Fibroblast of skin of left quadriceps (primary cell): ENCODE measurements at regions not wholly inside any gene's neighbourhood (a gene's known extent, or its start where the extent isn't known, plus 50 kb on each side); places are given as distances from the start of the nearest gene placed in this dataset.

ENCODE experiments used
- DNase-seq, 2 experiments: peaks; one replicate each; pipeline ENCODE4 v3.0.0-alpha.2; 2013; ENCODE audit warnings: low read depth in 2 of 2

GRCh38 chr12:42963988-42964387, 374.4 kb upstream of the PRICKLE1 start:
- no peak for DNase-seq

GRCh38 chr12:42962384-42962783, 372.8 kb upstream of the PRICKLE1 start:
- DNase-seq: no peak

DNA sequence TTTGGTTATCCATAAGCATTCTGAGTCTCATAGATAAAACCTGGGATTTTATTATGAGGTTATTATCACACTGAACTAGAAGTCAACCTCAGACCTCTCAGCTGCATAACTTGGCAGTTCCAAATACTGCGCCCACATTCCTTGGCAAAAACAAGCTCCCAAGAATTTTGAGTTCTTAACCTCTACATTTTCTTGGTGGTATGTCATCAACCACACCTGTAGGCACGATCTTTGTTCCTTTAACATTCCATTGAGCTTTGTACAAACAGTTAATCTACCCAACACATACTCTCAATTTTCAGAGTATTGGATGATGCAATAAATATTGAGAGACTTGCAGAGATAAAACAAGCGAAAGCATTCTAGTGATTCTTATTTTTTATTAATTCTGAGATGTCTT, 371.8 kb upstream of the PRICKLE1 start:
- peak; percentile 42 to 53 for DNase-seq

DNA sequence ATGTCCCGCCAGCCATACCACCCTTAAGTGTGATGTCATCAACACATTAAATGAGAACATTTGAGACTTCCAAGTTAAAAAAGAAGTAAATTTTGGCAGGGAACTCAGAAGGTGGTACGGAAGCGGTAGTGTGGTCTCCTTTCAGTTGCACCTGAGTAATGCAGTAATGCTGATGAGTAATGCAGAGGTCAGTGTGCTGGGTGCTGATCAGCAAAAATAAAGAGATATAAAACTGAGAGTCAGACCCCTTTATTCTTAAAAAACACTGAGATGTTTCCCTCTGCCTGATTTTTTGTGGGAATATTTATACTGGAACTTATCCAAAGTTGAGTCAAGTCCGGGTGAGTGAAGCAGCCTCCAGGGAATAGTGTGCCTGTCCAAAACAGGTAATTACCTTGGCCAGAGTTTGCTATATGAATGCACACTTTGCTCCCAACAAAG, 370.6 kb upstream of the PRICKLE1 start:
- DNase-seq: no peak

DNA sequence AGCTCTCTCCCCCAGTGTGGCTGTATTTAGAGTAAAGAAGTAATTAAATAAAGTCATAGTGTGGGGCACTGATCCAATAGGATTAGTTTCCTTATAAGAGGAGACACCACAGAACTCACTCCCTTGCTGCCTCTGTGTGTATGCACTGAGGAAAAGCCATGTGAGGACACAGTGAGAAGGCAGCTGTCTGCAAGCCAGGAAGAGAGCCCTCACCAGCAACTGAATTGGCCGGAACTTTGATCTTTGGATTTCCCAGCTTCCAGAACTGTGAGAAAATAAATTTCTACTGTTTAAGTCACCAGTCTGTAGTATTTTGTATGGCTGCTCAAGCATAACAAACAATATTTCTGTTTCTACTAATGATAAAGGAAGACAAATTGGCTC, 368.7 kb upstream of the PRICKLE1 start:
- DNase-seq: no peak

GRCh38 chr12:42957561-42958290, 368.2 kb upstream of the PRICKLE1 start:
- no peak for DNase-seq

DNA sequence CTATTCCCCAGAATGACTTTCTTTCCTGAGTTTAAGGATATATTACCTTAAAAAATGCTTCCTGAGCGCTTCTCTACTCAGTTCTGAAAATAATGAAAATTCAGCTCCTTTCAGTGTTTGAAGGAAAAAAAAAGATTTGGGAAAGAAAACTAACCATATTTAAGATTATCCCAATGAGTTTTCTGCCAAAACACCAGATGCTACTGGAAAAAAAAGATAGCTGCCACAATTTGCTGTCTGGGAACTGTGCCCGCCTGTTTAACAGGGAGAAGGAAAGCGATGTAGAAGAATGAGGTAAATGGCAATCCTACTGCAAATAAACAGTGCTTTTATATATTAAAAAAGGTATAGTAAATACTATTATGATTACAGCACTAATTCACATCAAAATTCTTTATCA, 367.6 kb upstream of the PRICKLE1 start:
- no peak for DNase-seq

GRCh38 chr12:42953021-42953420, 363.5 kb upstream of the PRICKLE1 start:
- no peak for DNase-seq

DNA sequence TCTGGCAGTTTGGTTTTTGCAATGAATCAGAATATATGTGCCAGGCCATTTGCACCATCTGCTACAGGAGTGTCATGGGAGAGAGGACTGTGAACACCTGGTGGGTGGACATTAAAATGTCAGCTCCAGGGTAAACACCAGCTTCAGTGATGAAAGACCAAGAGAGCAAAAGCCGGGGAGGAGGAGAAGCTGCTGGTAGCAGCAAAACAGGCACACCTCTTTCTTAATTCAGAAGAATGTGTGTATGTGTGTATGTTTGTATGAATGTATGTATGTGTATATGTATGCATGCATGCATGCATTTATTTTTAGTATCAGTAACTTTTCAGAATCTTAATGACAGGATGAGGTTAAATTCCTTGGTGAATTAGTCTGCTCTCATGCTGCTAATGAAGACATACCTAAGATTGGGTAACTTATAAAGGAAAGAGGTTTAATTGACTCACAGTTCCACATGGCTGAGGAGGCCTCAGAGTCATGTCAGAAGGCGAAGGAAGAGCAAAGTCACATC, 357.4 kb upstream of the PRICKLE1 start:
- no peak for DNase-seq

- DNase-seq: no peak
Observed at GRCh38 chr12:42945927-42946326, 356.4 kb upstream of the PRICKLE1 start.

- DNase-seq: no peak
Observed at GRCh38 chr12:42944516-42944915, 355.0 kb upstream of the PRICKLE1 start.

DNA sequence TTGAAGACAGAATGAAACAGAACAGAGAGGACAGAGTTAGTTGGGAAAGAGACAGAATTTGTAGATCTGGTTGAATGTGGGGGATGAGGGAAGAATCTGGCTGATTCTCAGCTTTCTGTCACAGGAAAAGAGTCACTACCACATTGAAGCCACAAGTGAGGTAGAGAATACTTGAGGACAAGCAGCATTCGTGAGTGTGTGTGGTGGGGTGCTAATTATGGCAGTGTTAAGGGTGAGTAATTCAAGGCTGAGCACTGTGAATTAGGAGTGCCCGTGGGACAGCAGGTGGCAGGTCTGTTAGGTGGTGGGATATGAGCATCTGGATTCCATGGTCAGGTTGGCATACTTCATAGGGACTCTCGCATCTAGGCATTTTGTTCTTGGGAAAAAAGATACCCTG, 347.4 kb upstream of the PRICKLE1 start:
- DNase-seq: no peak

- no peak for DNase-seq
Observed at GRCh38 chr12:42936260-42936659, 346.7 kb upstream of the PRICKLE1 start.

- DNase-seq: no peak
Observed at GRCh38 chr12:42935756-42936155, 346.2 kb upstream of the PRICKLE1 start.

GRCh38 chr12:42935090-42935489, 345.5 kb upstream of the PRICKLE1 start:
- DNase-seq: no peak

DNA sequence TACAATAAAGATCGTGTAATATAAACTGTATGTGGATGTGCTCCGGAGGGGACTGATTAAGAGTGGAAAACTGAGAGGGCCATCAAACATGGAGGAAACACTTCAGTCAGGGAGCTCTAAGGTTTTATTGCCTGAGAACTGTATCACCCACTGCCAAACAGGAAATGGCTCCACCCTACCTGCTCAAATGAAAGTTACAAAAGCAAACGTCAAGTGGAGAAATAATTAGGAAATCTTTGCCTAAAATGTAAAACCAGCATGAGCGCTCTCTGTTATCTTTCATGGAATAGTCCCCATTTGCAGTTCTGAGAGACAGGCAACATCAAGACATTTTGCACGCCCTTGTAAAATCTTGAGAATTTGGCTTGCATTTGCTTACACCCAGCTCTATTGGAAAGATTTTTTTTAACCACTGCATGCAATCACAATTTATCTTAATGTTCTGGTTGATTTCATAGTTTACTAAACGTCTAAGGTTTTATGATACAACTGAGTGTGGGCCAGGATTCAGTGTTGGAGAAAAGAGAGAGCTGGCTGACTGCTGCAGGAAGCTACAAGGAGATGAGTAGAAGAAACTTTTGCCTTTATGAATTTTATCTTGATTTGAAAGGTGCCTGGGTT, 344.0 kb upstream of the PRICKLE1 start:
- no peak for DNase-seq

GRCh38 chr12:42932936-42933335, 343.4 kb upstream of the PRICKLE1 start:
- no peak for DNase-seq

DNA sequence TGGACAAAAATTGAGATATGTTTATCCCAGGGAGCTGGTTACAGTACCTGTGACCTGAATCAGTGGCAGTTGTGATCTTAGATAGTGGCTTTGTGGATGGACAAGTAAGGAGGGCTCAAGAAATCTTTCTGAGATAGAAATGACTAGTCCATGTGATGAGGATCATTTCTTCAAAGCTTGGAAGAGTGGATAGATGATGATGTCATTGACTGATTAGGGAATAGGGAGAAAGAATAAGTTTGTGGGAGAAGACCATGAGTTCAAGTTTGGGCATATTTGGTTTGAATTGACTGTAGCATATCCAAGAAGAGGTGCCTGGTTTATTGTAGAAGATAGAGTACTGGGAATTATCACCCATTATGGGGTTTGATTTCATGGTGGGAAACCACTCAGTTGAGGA, 336.7 kb upstream of the PRICKLE1 start:
- DNase-seq: no peak

DNA sequence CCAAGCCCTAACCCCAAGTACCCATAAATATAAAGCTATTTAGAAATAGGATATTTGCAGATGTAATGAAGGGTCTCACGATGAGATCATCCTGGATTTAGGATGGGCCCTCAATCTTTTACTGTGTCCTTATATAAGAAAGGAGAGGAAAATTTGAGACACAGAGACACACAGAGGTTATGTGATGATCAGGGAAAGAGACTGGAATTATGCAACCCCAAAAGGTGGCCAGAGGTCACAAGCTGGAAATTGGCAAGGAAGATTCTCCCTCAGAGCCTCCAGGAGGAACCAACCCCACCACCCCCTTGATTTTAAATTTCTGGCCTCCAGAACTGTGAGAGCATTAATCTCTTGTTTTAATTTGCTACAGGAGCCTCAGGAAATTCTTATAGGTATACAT, 334.9 kb upstream of the PRICKLE1 start:
- no peak for DNase-seq

DNA sequence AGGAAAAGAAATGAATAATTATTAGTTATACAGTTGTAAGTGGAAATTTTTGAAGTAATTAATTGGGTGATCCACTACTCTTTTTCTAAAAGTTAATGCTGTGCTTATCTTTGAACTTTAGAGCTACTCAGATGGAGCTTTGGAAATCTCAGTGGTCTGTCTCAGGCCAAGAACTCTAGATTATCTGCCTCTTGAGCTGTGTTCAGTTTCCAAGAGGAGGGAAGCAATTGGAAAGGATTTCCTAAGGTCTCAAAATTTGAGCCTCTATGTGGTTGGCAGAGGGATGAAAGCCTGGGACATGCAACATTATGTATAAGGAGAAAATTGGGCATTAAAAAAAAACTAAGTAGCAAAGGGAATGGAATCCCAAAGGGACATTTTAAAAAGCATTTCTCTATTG, 334.0 kb upstream of the PRICKLE1 start:
- no peak for DNase-seq

- no peak for DNase-seq
Observed at GRCh38 chr12:42923156-42923555, 333.6 kb upstream of the PRICKLE1 start.

DNA sequence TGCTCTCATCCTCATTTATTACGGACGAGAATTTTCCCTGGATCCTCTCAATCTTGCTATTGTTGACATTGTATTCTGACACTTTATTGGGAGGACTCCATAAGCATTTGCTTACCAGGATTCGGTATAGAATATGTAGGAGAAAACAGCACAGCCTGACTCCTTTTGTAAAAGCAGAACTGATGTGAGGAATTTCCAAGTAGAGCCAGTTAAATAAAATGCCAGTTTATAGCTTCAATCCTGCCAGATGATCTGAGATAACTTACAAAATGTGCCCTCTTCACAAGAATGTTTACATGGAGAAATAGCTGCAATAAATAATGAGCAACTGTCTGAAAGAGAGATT, 332.9 kb upstream of the PRICKLE1 start:
- no peak for DNase-seq

- DNase-seq: no peak
Observed at GRCh38 chr12:42921741-42922504, 332.4 kb upstream of the PRICKLE1 start.
